ENCODE measurements at regions not wholly inside any gene's neighbourhood (a gene's known extent, or its start where the extent isn't known, plus 50 kb on each side); places are given as distances from the start of the nearest gene placed in this dataset.

GRCh38 chr14:98074111-98074510 lies 1197.9 kb downstream of the BCL11B start:
- DNase-seq = no peak

- DNase-seq = no peak
These were observed 1194.8 kb downstream of the BCL11B start for GRCh38 chr14:98077176-98077575.

- DNase-seq = no peak
These were observed 1189.2 kb downstream of the BCL11B start for GRCh38 chr14:98082833-98083232.

GRCh38 chr14:98085751-98086150 lies 1186.2 kb downstream of the BCL11B start:
- no peak for DNase-seq

- DNase-seq = no peak
These were observed 1178.9 kb downstream of the BCL11B start for GRCh38 chr14:98093111-98093510.

- DNase-seq = no peak
These were observed 1172.5 kb downstream of the BCL11B start for GRCh38 chr14:98099527-98099926.

- no peak for DNase-seq
These were observed 1170.7 kb downstream of the BCL11B start for GRCh38 chr14:98101323-98101722.

GRCh38 chr14:98103705-98104104 lies 1168.3 kb downstream of the BCL11B start:
- DNase-seq = no peak

- DNase-seq = no peak
These were observed 1162.7 kb downstream of the BCL11B start for GRCh38 chr14:98109326-98109725.

- no peak for DNase-seq
These were observed 1159.7 kb downstream of the BCL11B start for GRCh38 chr14:98112194-98112780.

GRCh38 chr14:98114122-98114895 lies 1157.7 kb downstream of the BCL11B start:
- DNase-seq = no peak

GRCh38 chr14:98114946-98115345 lies 1157.1 kb downstream of the BCL11B start:
- DNase-seq = no peak

- no peak for DNase-seq
These were observed 1153.2 kb downstream of the BCL11B start for GRCh38 chr14:98118749-98119148.

- DNase-seq = no peak
These were observed 1152.3 kb downstream of the BCL11B start for GRCh38 chr14:98119739-98120138.

- DNase-seq = no peak
These were observed 1151.0 kb downstream of the BCL11B start for GRCh38 chr14:98120831-98121464.

- DNase-seq = no peak
These were observed 1149.5 kb downstream of the BCL11B start for GRCh38 chr14:98122527-98122926.

GRCh38 chr14:98130691-98131090 lies 1141.3 kb downstream of the BCL11B start:
- peak in 1 of 14 donors; percentile 73 for DNase-seq

GRCh38 chr14:98131406-98131805 lies 1140.6 kb downstream of the BCL11B start:
- no peak for DNase-seq

GRCh38 chr14:98133806-98134205 lies 1138.2 kb downstream of the BCL11B start:
- DNase-seq = no peak

- DNase-seq = no peak
These were observed 1135.8 kb downstream of the BCL11B start for GRCh38 chr14:98136012-98136789.

- DNase-seq = peak in 1 of 14 donors; percentile 2
These were observed 1134.6 kb downstream of the BCL11B start for GRCh38 chr14:98137131-98138025.

GRCh38 chr14:98138666-98139065 lies 1133.3 kb downstream of the BCL11B start:
- DNase-seq = peak in 3 of 14 donors; percentile 1 to 7 (median 2)
